Fibroblast of the aortic adventitia (primary cell): ENCODE measurements at regions not wholly inside any gene's neighbourhood (a gene's known extent, or its start where the extent isn't known, plus 50 kb on each side); places are given as distances from the start of the nearest gene placed in this dataset.
A peak's percentile ranks its signal among the peaks of the same experiment; 100 is the strongest.

Source experiments
- DNase-seq: peaks from one replicate; pipeline ENCODE4 v3.0.0-alpha.2; 2010; ENCODE audit warnings: low read depth
- H3K4me3 ChIP-seq: 2 replicates; pipeline ENCODE4 v1.5.1; 2011; ENCODE audit warnings: low read depth, mild to moderate bottlenecking, control low read depth, low read length, moderate library complexity
- TF ChIP-seq, protein P1 (sequence below): IDR thresholded peaks from 2 replicates; pipeline ENCODE4 v1.5.1; 2011; ENCODE audit warnings: mild to moderate bottlenecking, low read length, control low read depth, inconsistent platforms; ENCODE audit not compliant: insufficient read depth

DNA sequence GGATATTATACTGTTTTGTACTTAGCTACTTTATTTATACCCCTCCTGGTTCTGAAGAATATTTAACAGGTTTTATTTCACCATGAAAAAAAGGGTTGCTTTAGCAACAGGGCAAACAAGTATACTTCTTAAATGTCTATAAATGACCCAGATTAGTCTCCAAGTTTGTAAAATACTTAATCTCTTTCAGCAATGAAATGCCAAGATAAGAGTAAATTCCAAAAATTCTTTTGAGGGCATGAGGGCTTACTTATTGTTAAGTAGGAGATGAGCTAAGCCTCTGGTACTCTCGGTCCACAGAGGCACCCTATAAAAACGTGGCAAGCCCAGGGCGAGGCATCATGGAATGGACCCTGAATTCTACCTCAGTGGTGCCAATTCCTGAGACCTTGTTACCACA is 264.8 kb upstream of the NSMCE3 start:
- DNase-seq: peak; percentile 53
- TF ChIP-seq, protein P1, sequence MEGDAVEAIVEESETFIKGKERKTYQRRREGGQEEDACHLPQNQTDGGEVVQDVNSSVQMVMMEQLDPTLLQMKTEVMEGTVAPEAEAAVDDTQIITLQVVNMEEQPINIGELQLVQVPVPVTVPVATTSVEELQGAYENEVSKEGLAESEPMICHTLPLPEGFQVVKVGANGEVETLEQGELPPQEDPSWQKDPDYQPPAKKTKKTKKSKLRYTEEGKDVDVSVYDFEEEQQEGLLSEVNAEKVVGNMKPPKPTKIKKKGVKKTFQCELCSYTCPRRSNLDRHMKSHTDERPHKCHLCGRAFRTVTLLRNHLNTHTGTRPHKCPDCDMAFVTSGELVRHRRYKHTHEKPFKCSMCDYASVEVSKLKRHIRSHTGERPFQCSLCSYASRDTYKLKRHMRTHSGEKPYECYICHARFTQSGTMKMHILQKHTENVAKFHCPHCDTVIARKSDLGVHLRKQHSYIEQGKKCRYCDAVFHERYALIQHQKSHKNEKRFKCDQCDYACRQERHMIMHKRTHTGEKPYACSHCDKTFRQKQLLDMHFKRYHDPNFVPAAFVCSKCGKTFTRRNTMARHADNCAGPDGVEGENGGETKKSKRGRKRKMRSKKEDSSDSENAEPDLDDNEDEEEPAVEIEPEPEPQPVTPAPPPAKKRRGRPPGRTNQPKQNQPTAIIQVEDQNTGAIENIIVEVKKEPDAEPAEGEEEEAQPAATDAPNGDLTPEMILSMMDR: no peak
- H3K4me3 ChIP-seq: no peak overlapping the region

DNA sequence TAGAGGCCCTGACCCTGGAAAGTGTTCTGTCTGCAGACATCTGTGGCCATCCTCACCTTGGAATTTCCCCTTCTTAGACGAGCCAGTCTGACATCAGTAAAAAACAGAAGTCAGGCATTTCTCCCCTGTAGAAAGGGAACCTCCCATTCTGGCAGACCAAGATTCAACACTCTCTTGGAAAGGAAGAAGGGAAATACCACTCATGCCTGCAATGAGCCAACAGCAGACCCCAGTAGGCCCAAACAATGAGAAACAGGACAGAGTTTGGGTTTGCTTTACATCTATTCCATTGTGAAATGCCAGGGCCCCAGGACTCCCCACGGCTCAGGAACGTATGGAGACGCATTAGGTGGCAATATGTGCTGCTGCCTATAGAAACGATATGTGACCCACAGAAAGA is 264.0 kb upstream of the NSMCE3 start:
- TF ChIP-seq, protein P1: no peak

DNA sequence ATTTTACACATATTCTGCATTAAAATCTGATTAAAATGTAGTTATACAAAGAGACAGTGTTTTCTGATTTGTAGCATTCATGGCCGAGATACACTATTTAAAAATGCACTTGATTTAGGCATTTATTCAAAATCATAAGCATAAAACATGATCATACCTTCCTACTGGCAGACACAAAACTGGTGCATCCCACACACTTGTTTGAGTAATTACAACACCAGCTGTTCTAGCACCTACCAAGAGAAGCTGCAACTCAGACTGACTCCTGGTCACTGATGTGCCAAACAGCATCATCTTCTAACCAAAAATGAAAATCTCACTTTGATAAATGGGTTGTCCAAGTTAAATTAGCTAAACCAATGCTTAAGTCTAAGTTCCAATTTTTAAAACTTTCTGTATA is 262.7 kb upstream of the NSMCE3 start:
- DNase-seq: no peak
- TF ChIP-seq, protein P1: no peak
- H3K4me3 ChIP-seq: no peak overlapping the region

More for the DNA sequence above, 264.0 kb upstream of the NSMCE3 start:
- no peak overlapping the region for H3K4me3 ChIP-seq
- peak; percentile 52 for DNase-seq

DNA sequence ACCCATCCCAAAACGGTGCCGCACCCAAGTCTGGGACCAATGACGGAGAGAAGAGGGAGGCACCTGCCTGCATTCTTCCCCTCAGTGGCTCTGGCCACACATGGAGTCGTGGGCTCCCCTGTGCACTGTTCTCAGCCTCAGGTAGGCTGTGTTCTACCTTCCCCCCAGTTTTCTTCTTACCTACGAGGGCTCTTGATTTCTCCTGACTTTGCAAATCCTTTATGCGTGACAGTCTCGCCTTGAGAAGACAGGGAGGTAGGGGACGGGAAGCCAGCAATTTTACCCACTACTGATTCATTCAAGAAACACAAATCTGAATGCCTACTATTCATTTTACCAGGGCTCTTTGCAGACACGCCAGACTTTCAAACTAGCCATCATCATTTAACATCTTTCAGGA is 261.3 kb upstream of the NSMCE3 start:
- TF ChIP-seq, protein P1: no peak
- H3K4me3 ChIP-seq: no peak overlapping the region
- no peak for DNase-seq

DNA sequence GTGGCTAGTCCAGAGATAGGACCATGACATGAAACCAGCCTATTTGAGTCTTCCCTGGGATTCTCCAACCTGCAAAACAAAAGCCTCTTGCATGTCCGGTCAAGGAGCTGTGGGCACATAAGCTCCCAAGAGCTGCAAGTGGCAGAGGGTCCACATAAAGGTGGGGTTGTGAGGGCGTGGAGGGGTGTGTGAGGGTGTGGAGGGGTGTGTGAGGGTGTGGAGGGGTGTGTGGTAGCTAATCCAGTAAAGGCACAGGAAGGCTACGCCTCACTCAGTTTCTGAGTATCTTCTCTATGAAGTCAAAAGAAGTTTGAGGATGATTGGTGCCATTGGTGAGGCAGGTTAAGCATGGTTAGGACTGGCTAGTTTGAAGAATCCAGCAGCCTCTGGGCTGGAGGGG is 259.4 kb upstream of the NSMCE3 start:
- no peak for DNase-seq
- no peak overlapping the region for H3K4me3 ChIP-seq
- TF ChIP-seq, protein P1: no peak

DNA sequence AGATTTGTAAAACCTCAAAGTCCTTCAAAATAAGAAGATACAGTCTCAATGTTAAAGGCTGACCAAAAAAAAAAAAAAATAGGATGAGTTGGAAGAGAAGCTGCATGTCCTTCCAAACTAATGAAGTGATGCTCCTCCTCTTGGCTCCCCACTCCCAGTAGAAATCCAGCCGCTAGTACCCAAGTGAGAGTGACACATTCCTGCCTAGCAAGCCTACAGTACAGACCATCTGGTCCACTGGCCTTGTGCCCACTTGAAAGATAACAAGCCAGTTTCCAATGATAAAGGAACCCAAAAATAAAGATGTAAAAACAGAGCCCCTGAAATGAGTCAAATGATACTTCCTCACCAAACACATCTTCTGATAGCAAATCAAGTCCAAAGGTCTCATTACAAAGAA is 258.7 kb upstream of the NSMCE3 start:
- TF ChIP-seq, protein P1: no peak
- no peak overlapping the region for H3K4me3 ChIP-seq
- peak; percentile 19 for DNase-seq

DNA sequence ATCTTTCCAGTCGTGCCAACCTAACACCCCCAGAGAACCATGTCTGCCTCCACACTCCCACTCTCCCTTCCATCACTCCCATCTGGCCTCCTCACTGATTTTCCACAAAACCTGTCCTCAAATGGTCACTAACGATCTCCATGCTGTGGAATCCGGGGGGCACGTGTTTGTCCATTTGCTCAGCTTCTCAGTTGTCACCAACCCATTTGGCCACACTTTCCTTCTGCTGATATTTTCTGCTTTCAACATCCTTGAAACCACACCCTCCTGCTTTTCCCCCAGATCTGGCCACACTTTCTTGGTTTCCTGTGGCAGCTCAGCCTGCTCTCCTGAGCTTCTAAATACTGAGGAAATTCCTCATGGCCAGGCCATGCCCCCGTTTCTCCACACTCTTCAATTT is 257.2 kb upstream of the NSMCE3 start:
- DNase-seq: no peak
- TF ChIP-seq, protein P1: no peak
- no peak overlapping the region for H3K4me3 ChIP-seq
